GM19328 (cell line): ENCODE measurements at regions not wholly inside any gene's neighbourhood (a gene's known extent, or its start where the extent isn't known, plus 50 kb on each side); places are given as distances from the start of the nearest gene placed in this dataset.
"Not testable (repeated sequence)": the region's sequence is repeated elsewhere in the genome, so short reads cannot be mapped to it uniquely, and the experiment has no call there.

Experiments used
- ATAC-seq: cut with Tn5 transposase; IDR thresholded peaks from one replicate; pipeline ENCODE4 v1.9.1; 2021; ENCODE audit warnings: mild to moderate bottlenecking, moderate library complexity; ENCODE audit not compliant: unreplicated experiment

GRCh38 chr16:16928532-16929109 is 542.1 kb downstream of the XYLT1 start:
- ATAC-seq: no peak

- no peak for ATAC-seq
Observed at GRCh38 chr16:16930309-16931000, 540.3 kb downstream of the XYLT1 start.

GRCh38 chr16:16933861-16934260 is 536.9 kb downstream of the XYLT1 start:
- no peak for ATAC-seq

- ATAC-seq: no peak
Observed at GRCh38 chr16:16934660-16935059, 536.1 kb downstream of the XYLT1 start.

GRCh38 chr16:16935909-16936308 is 534.9 kb downstream of the XYLT1 start:
- ATAC-seq: not testable (repeated sequence)

GRCh38 chr16:16937576-16937975 is 533.2 kb downstream of the XYLT1 start:
- ATAC-seq: no peak

GRCh38 chr16:16938009-16938408 is 532.8 kb downstream of the XYLT1 start:
- ATAC-seq: no peak

- no peak for ATAC-seq
Observed at GRCh38 chr16:16938980-16939379, 531.8 kb downstream of the XYLT1 start.

GRCh38 chr16:16940351-16940750 is 530.4 kb downstream of the XYLT1 start:
- ATAC-seq: no peak

GRCh38 chr16:16942849-16943248 is 527.9 kb downstream of the XYLT1 start:
- ATAC-seq: not testable (repeated sequence)

- no peak for ATAC-seq
Observed at GRCh38 chr16:16945207-16945606, 525.6 kb downstream of the XYLT1 start.

- no peak for ATAC-seq
Observed at GRCh38 chr16:16956376-16956775, 514.4 kb downstream of the XYLT1 start.

GRCh38 chr16:16960785-16961184 is 510.0 kb downstream of the XYLT1 start:
- ATAC-seq: no peak

- no peak for ATAC-seq
Observed at GRCh38 chr16:16966439-16966838, 504.3 kb downstream of the XYLT1 start.

GRCh38 chr16:16971042-16971441 is 499.7 kb downstream of the XYLT1 start:
- ATAC-seq: no peak

GRCh38 chr16:16972831-16973230 is 497.9 kb downstream of the XYLT1 start:
- ATAC-seq: no peak

- no peak for ATAC-seq
Observed at GRCh38 chr16:16973707-16974591, 496.8 kb downstream of the XYLT1 start.

- ATAC-seq: no peak
Observed at GRCh38 chr16:16982614-16983013, 488.1 kb downstream of the XYLT1 start.

GRCh38 chr16:16983582-16983981 is 487.2 kb downstream of the XYLT1 start:
- ATAC-seq: no peak

GRCh38 chr16:16984091-16984490 is 486.7 kb downstream of the XYLT1 start:
- not testable (repeated sequence) for ATAC-seq

GRCh38 chr16:16985707-16986106 is 485.1 kb downstream of the XYLT1 start:
- no peak for ATAC-seq

- ATAC-seq: no peak
Observed at GRCh38 chr16:16988963-16989362, 481.8 kb downstream of the XYLT1 start.
